ENCODE measurements at regions not wholly inside any gene's neighbourhood (a gene's known extent, or its start where the extent isn't known, plus 50 kb on each side); places are given as distances from the start of the nearest gene placed in this dataset.

- CTCF ChIA-PET = no interaction called here
Measured at GRCh38 chr7:54476609-54477008, 65.6 kb upstream of the VSTM2A start.

DNA sequence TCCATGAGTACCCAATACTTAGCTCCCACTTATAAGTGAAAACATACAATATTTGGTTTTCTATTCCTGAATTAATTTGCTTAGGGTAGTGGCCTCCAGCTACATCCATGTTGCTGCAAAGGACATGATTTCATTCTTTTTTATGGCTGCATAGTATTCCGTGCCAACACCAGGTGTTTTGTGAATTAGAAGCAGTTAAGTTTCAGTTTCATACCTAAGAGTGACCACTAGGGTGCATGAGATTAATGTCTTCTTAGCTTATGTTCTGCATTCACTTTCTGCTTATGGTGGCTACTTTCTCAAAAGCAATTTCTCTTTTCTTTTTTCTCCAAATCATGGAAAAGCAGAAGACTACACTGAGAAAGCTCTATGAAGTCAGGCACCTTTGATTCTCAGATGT is 65.1 kb upstream of the VSTM2A start:
- Histone ChIP-seq H3K79me2 (ENCODE audit: low read length) (no peaks in the 10 kb centered on the region), H3K4me2 (ENCODE audit: low read length) (no peak overlapping the region), H3K36me3 (ENCODE audit: low read depth, low read length) (no peaks in the 10 kb centered on the region), H3K9me2 (replicated peaks; ENCODE audit: low read length) (no peaks in the 10 kb centered on the region), H3K27ac (ENCODE audit: low read length) (no peak overlapping the region), H3K4me3 (ENCODE audit: low read length) (no peak overlapping the region), H3F3A (ENCODE audit: low read length, unreplicated experiment) (no peaks in the 10 kb centered on the region), H3K27me3 (ENCODE audit: low read length) (peaks cover 14% of the 10 kb centered on the region), H4K20me1 (ENCODE audit: low read length) (no peaks in the 10 kb centered on the region), H3K9ac (ENCODE audit: low read length) (no peak overlapping the region), H2AFZ (ENCODE audit: low read length) (no peak overlapping the region), H3K9me3 (ENCODE audit: low read length) (no peaks in the 10 kb centered on the region), H3K4me1 (ENCODE audit: insufficient read depth, low read length) (no peaks in the 10 kb centered on the region)
- BruUV-seq (replicated peaks) = no TSS peak
- intact Hi-C loops (cut with micrococcal nuclease) = no loop called here
- ChIA-PET POLR2A (ENCODE audit: unreplicated experiment) (no interaction called here), CTCF (no interaction called here)
- ATAC-seq (no peak), DNase-seq (no peak)
- TF ChIP-seq, protein P1, sequence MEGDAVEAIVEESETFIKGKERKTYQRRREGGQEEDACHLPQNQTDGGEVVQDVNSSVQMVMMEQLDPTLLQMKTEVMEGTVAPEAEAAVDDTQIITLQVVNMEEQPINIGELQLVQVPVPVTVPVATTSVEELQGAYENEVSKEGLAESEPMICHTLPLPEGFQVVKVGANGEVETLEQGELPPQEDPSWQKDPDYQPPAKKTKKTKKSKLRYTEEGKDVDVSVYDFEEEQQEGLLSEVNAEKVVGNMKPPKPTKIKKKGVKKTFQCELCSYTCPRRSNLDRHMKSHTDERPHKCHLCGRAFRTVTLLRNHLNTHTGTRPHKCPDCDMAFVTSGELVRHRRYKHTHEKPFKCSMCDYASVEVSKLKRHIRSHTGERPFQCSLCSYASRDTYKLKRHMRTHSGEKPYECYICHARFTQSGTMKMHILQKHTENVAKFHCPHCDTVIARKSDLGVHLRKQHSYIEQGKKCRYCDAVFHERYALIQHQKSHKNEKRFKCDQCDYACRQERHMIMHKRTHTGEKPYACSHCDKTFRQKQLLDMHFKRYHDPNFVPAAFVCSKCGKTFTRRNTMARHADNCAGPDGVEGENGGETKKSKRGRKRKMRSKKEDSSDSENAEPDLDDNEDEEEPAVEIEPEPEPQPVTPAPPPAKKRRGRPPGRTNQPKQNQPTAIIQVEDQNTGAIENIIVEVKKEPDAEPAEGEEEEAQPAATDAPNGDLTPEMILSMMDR (conservative IDR thresholded peaks at IDR 0.05; ENCODE audit: low read depth, low read length) = peak; percentile 32
- no peak for TF ChIP-seq EZH2phosphoT487 (IDR thresholded peaks at IDR 0.05; ENCODE audit: borderline replicate concordance, low read length)

More at GRCh38 chr7:54476609-54477008, 65.6 kb upstream of the VSTM2A start:
- Histone ChIP-seq H3K9ac (ENCODE audit: low read length) (no peak overlapping the region), H3K36me3 (ENCODE audit: low read depth, low read length) (no peaks in the 10 kb centered on the region), H3K4me1 (ENCODE audit: insufficient read depth, low read length) (no peaks in the 10 kb centered on the region), H3F3A (ENCODE audit: low read length, unreplicated experiment) (no peaks in the 10 kb centered on the region), H3K27ac (ENCODE audit: low read length) (no peak overlapping the region), H3K27me3 (ENCODE audit: low read length) (peaks cover 14% of the 10 kb centered on the region), H4K20me1 (ENCODE audit: low read length) (no peaks in the 10 kb centered on the region), H3K79me2 (ENCODE audit: low read length) (no peaks in the 10 kb centered on the region), H3K9me2 (replicated peaks; ENCODE audit: low read length) (no peaks in the 10 kb centered on the region), H2AFZ (ENCODE audit: low read length) (no peak overlapping the region), H3K4me3 (ENCODE audit: low read length) (no peak overlapping the region), H3K4me2 (ENCODE audit: low read length) (no peak overlapping the region), H3K9me3 (ENCODE audit: low read length) (no peaks in the 10 kb centered on the region)
- DNase-seq (no peak), ATAC-seq (no peak)
- intact Hi-C loops (cut with micrococcal nuclease) = no loop called here
- POLR2A ChIA-PET (ENCODE audit: unreplicated experiment) = no interaction called here
- TF ChIP-seq EZH2 (IDR thresholded peaks at IDR 0.05; ENCODE audit: low read length, unreplicated experiment) (no peak), EZH2phosphoT487 (IDR thresholded peaks at IDR 0.05; ENCODE audit: borderline replicate concordance, low read length) (no peak)
- TF ChIP-seq, protein P1 (conservative IDR thresholded peaks at IDR 0.05; ENCODE audit: low read depth, low read length) = no peak
- no TSS peak for BruUV-seq (replicated peaks)

GRCh38 chr7:54483523-54483922 is 58.7 kb upstream of the VSTM2A start:
- no peak overlapping the region for H2AFZ ChIP-seq (ENCODE audit: low read length)
- POLR2A ChIA-PET (ENCODE audit: unreplicated experiment) = no interaction called here
- no peak overlapping the region for H3K4me2 ChIP-seq (ENCODE audit: low read length)
- no peak overlapping the region for H3K9ac ChIP-seq (ENCODE audit: low read length)
- CTCF ChIA-PET = no interaction called here
- no peak overlapping the region for H3K27ac ChIP-seq (ENCODE audit: low read length)
- no peak for TF ChIP-seq EZH2phosphoT487 (IDR thresholded peaks at IDR 0.05; ENCODE audit: borderline replicate concordance, low read length)
- no peak for TF ChIP-seq EZH2 (IDR thresholded peaks at IDR 0.05; ENCODE audit: low read length, unreplicated experiment)
- TF ChIP-seq, protein P1 (conservative IDR thresholded peaks at IDR 0.05; ENCODE audit: low read depth, low read length) = no peak
- H3K9me3 ChIP-seq (ENCODE audit: low read length) = no peaks in the 10 kb centered on the region
- no peaks in the 10 kb centered on the region for H3K9me2 ChIP-seq (replicated peaks; ENCODE audit: low read length)
- intact Hi-C loops (cut with micrococcal nuclease) = no loop called here
- H3K79me2 ChIP-seq (ENCODE audit: low read length) = no peaks in the 10 kb centered on the region
- peaks cover 2% of the 10 kb centered on the region; the same call in 1 of the 2 replicates for H3K27me3 ChIP-seq (ENCODE audit: low read length)
- no peaks in the 10 kb centered on the region for H3K36me3 ChIP-seq (ENCODE audit: low read depth, low read length)
- H4K20me1 ChIP-seq (ENCODE audit: low read length) = no peaks in the 10 kb centered on the region
- no peaks in the 10 kb centered on the region for H3K4me1 ChIP-seq (ENCODE audit: insufficient read depth, low read length)
- DNase-seq (no peak), ATAC-seq (no peak)
- no TSS peak for BruUV-seq (replicated peaks)
- H3K4me3 ChIP-seq (ENCODE audit: low read length) = no peak overlapping the region
- no peaks in the 10 kb centered on the region for H3F3A ChIP-seq (ENCODE audit: low read length, unreplicated experiment)
